COLO668 (cell line): ENCODE measurements at regions not wholly inside any gene's neighbourhood (a gene's known extent, or its start where the extent isn't known, plus 50 kb on each side); places are given as distances from the start of the nearest gene placed in this dataset.
"Not testable (repeated sequence)": the region's sequence is repeated elsewhere in the genome, so short reads cannot be mapped to it uniquely, and the experiment has no call there.

Experiments
- DNase-seq: peaks from one replicate; lab custom pipeline; 2025; ENCODE audit not compliant: unreplicated experiment; lab: John Stamatoyannopoulos, UW

- no peak for DNase-seq
These were observed 98.2 kb upstream of the PMAIP1 start for GRCh38 chr18:59801576-59801975.

- no peak for DNase-seq
These were observed 98.9 kb upstream of the PMAIP1 start for GRCh38 chr18:59800897-59801296.

- DNase-seq, result no peak
These were observed 100.3 kb upstream of the PMAIP1 start for GRCh38 chr18:59799383-59800015.

- no peak for DNase-seq
These were observed 98.7 kb upstream of the CCBE1 start for GRCh38 chr18:59795882-59796281.

GRCh38 chr18:59792353-59792752 lies 95.1 kb upstream of the CCBE1 start:
- DNase-seq, result no peak

GRCh38 chr18:59790346-59790936 lies 93.2 kb upstream of the CCBE1 start:
- DNase-seq, result not testable (repeated sequence)

- no peak for DNase-seq
These were observed 91.5 kb upstream of the CCBE1 start for GRCh38 chr18:59788791-59789106.

- DNase-seq, result no peak
These were observed 91.0 kb upstream of the CCBE1 start for GRCh38 chr18:59787998-59788790.

- no peak for DNase-seq
These were observed 87.5 kb upstream of the CCBE1 start for GRCh38 chr18:59784694-59785093.

- peak; percentile 23 for DNase-seq
These were observed 85.9 kb upstream of the CCBE1 start for GRCh38 chr18:59783138-59783537.

GRCh38 chr18:59779979-59780378 lies 82.8 kb upstream of the CCBE1 start:
- no peak for DNase-seq

- DNase-seq, result no peak
These were observed 81.2 kb upstream of the CCBE1 start for GRCh38 chr18:59778434-59778833.

GRCh38 chr18:59777636-59778035 lies 80.4 kb upstream of the CCBE1 start:
- DNase-seq, result no peak

GRCh38 chr18:59769129-59769865 lies 72.1 kb upstream of the CCBE1 start:
- DNase-seq, result no peak

GRCh38 chr18:59768409-59768808 lies 71.2 kb upstream of the CCBE1 start:
- DNase-seq, result no peak

GRCh38 chr18:59767732-59768131 lies 70.5 kb upstream of the CCBE1 start:
- DNase-seq, result no peak

GRCh38 chr18:59765343-59765742 lies 68.1 kb upstream of the CCBE1 start:
- DNase-seq, result no peak

- DNase-seq, result no peak
These were observed 67.1 kb upstream of the CCBE1 start for GRCh38 chr18:59764281-59764680.

GRCh38 chr18:59763541-59764136 lies 66.4 kb upstream of the CCBE1 start:
- no peak for DNase-seq

- DNase-seq, result no peak
These were observed 63.7 kb upstream of the CCBE1 start for GRCh38 chr18:59760619-59761600.
